Sigmoid colon (tissue), 3 donors: ENCODE measurements at regions not wholly inside any gene's neighbourhood (a gene's known extent, or its start where the extent isn't known, plus 50 kb on each side); places are given as distances from the start of the nearest gene placed in this dataset.

Experiments
- CTCF ChIP-seq, 4 experiments: fragments of 450-650 bp in 3 of 4; fragments of 200-600 bp in 1 of 4; IDR thresholded peaks; one replicate each; pipeline ENCODE4 v1.5.1; 2016 to 2019; ENCODE audit warnings: antibody characterized with exemption in 4 of 4, mild to moderate bottlenecking in 3 of 4, moderate library complexity in 2 of 4
- POLR2A ChIP-seq, 2 donors: fragments of 450-650 bp; IDR thresholded peaks; one replicate each; pipeline ENCODE4 v1.6.1; 2016; ENCODE audit warnings: antibody characterized with exemption in 2 of 2, mild to moderate bottlenecking in 2 of 2, moderate library complexity in 2 of 2

GRCh38 chr4:99716996-99717395, 59.4 kb upstream of the C4orf54 start:
- TF ChIP-seq POLR2A (IDR thresholded peaks at IDR 0.05) (no peak), CTCF (IDR thresholded peaks at IDR 0.05) (no peak)
